ENCODE measurements at regions not wholly inside any gene's neighbourhood (a gene's known extent, or its start where the extent isn't known, plus 50 kb on each side); places are given as distances from the start of the nearest gene placed in this dataset.

- no peak overlapping the region for H3K4me3 ChIP-seq (ENCODE audit: low read depth, low read length)
- no peak for TF ChIP-seq CTCF (IDR thresholded peaks at IDR 0.05; ENCODE audit: borderline replicate concordance, insufficient read depth, low read depth, low read length)
Measured at GRCh38 chr4:152175586-152175985, 360.3 kb downstream of the FBXW7 start.

- TF ChIP-seq CTCF (IDR thresholded peaks at IDR 0.05; ENCODE audit: borderline replicate concordance, insufficient read depth, low read depth, low read length), result no peak
- H3K4me3 ChIP-seq (ENCODE audit: low read depth, low read length), result no peak overlapping the region
Measured at GRCh38 chr4:152172146-152172545, 363.7 kb downstream of the FBXW7 start.

GRCh38 chr4:152171556-152171955 is 364.3 kb downstream of the FBXW7 start:
- no peak overlapping the region for H3K4me3 ChIP-seq (ENCODE audit: low read depth, low read length)
- no peak for TF ChIP-seq CTCF (IDR thresholded peaks at IDR 0.05; ENCODE audit: borderline replicate concordance, insufficient read depth, low read depth, low read length)

GRCh38 chr4:152169683-152170082 is 366.2 kb downstream of the FBXW7 start:
- TF ChIP-seq CTCF (IDR thresholded peaks at IDR 0.05; ENCODE audit: borderline replicate concordance, insufficient read depth, low read depth, low read length), result no peak
- no peak overlapping the region for H3K4me3 ChIP-seq (ENCODE audit: low read depth, low read length)

- TF ChIP-seq CTCF (IDR thresholded peaks at IDR 0.05; ENCODE audit: borderline replicate concordance, insufficient read depth, low read depth, low read length), result no peak
- H3K4me3 ChIP-seq (ENCODE audit: low read depth, low read length), result no peak overlapping the region
Measured at GRCh38 chr4:152168987-152169616, 366.8 kb downstream of the FBXW7 start.

- H3K4me3 ChIP-seq (ENCODE audit: low read depth, low read length), result no peak overlapping the region
- TF ChIP-seq CTCF (IDR thresholded peaks at IDR 0.05; ENCODE audit: borderline replicate concordance, insufficient read depth, low read depth, low read length), result no peak
Measured at GRCh38 chr4:152166567-152166966, 369.3 kb downstream of the FBXW7 start.

GRCh38 chr4:152165846-152166245 is 370.0 kb downstream of the FBXW7 start:
- no peak for TF ChIP-seq CTCF (IDR thresholded peaks at IDR 0.05; ENCODE audit: borderline replicate concordance, insufficient read depth, low read depth, low read length)
- H3K4me3 ChIP-seq (ENCODE audit: low read depth, low read length), result no peak overlapping the region

Data from GM12875 (cell line).